HepG2 (cell line): ENCODE measurements at regions not wholly inside any gene's neighbourhood (a gene's known extent, or its start where the extent isn't known, plus 50 kb on each side); places are given as distances from the start of the nearest gene placed in this dataset.

Experiments
- ATAC-seq: fragments of 200-7000 bp; cut with Tn5 transposase; 3 replicates; pipeline ENCODE4 v1.9.1; 2020; ENCODE audit warnings: mild to moderate bottlenecking, moderate library complexity
- BruUV-seq: library from RNA; stranded (reverse); fragments of 400-500 nt; replicated peaks from 2 replicates; lab custom pipeline; 2021; lab: Mats Ljungman, UMichigan
- CTCF ChIA-PET: fragments of 300-600 bp; formaldehyde crosslinking; extraction: SDS; loops from one replicate; lab custom pipeline; 2021; ENCODE audit warnings: low total read pairs, inconsistent platforms, low intra/inter-chr PET ratio; lab: Yijun Ruan, JAX
- POLR2A ChIA-PET: fragments of 350-600 bp; sonication (Branson Sonifier 250); formaldehyde crosslinking; loops from one replicate; lab custom pipeline; 2020; ENCODE audit warnings: antibody characterized with exemption, inconsistent platforms; lab: Yijun Ruan, JAX
- DNase-seq: peaks from one replicate; pipeline ENCODE4 v3.0.0-alpha.2; 2015; ENCODE audit warnings: low spot score
- FAIRE-seq: peaks from 3 replicates; lab custom pipeline; 2011; peaks lifted over from hg19 to GRCh38; lab: Jason Lieb, UNC
- H2AFZ ChIP-seq: one replicate; pipeline ENCODE4 v1.6.1; 2011; ENCODE audit warnings: low read length, inconsistent platforms
- H3K27ac ChIP-seq: fragments of 300-600 bp; 3 replicates; pipeline ENCODE4 v1.8.0; 2011; ENCODE audit warnings: mixed run types, mild to moderate bottlenecking, mixed read lengths, low read length, inconsistent platforms; ENCODE audit not compliant: insufficient read depth; ENCODE audit errors: extremely low read length
- H3K27me3 ChIP-seq, 2 experiments: fragments of 200-600 bp in 1 of 2; 2 replicates in 1 of 2; 3 replicates in 1 of 2; pipeline versions ENCODE4 v1.6.0 to v1.8.0; 2011; ENCODE audit warnings: low read length in 2 of 2, mild to moderate bottlenecking in 2 of 2, moderate library complexity in 2 of 2, inconsistent platforms in 1 of 2; ENCODE audit not compliant: insufficient read depth in 2 of 2, control insufficient read depth in 1 of 2
- H3K36me3 ChIP-seq, 2 experiments: fragments of 200-600 bp in 1 of 2; replicated peaks in 1 of 2; 2 replicates in 1 of 2; 3 replicates in 1 of 2; pipeline versions ENCODE4 v1.5.1 to v1.8.0; 2011; ENCODE audit warnings: low read length in 2 of 2, inconsistent platforms in 1 of 2; ENCODE audit not compliant: insufficient read depth in 2 of 2, control insufficient read depth in 1 of 2
- H3K4me1 ChIP-seq: 2 replicates; pipeline ENCODE4 v1.5.1; 2012; ENCODE audit warnings: low read length, inconsistent platforms; ENCODE audit not compliant: insufficient read depth
- H3K4me2 ChIP-seq: 2 replicates; pipeline ENCODE4 v1.6.0; 2011; ENCODE audit warnings: low read depth, low read length, inconsistent platforms
- H3K4me3 ChIP-seq, 3 experiments: fragments of 200-600 bp in 1 of 3; sonication (generic), shearing (Covaris generic) in 1 of 3; replicated peaks in 1 of 3; 2 replicates each; pipeline ENCODE4 v1.5.1; 2011 to 2016; ENCODE audit warnings: low read length in 3 of 3, inconsistent platforms in 2 of 3, low read depth in 2 of 3, mild to moderate bottlenecking in 2 of 3, control low read depth in 1 of 3, mixed read lengths in 1 of 3; ENCODE audit not compliant: insufficient read depth in 1 of 3
- H3K79me2 ChIP-seq: one replicate; pipeline ENCODE4 v1.6.1; 2011; ENCODE audit warnings: low read length, inconsistent platforms; ENCODE audit not compliant: insufficient read depth
- H3K9ac ChIP-seq: 2 replicates; pipeline ENCODE4 v1.6.0; 2011; ENCODE audit warnings: mild to moderate bottlenecking, low read depth, low read length, inconsistent platforms; ENCODE audit not compliant: insufficient read depth
- H3K9me3 ChIP-seq: 2 replicates; pipeline ENCODE4 v1.5.1; 2012; ENCODE audit warnings: mild to moderate bottlenecking, low read length
- H4K20me1 ChIP-seq: 2 replicates; pipeline ENCODE4 v1.6.0; 2011; ENCODE audit warnings: inconsistent platforms, mild to moderate bottlenecking, low read length, moderate library complexity; ENCODE audit not compliant: insufficient read depth
- BCL6 ChIP-seq: IDR thresholded peaks from 2 replicates; pipeline ENCODE4 v1.6.1; 2016; ENCODE audit warnings: missing genetic modification reagents, missing compliant biosample characterization
- ETV5 ChIP-seq: IDR thresholded peaks from 2 replicates; pipeline ENCODE4 v1.6.1; 2018; ENCODE audit warnings: missing biosample characterization, missing genetic modification reagents, inconsistent platforms, borderline replicate concordance
- HHEX ChIP-seq: IDR thresholded peaks from 2 replicates; pipeline ENCODE4 v1.6.1; 2016; ENCODE audit warnings: control low read depth
- HMGXB3 ChIP-seq: sonication (generic); formaldehyde crosslinking; IDR thresholded peaks from 2 replicates; pipeline ENCODE4 v1.4.0; 2020; ENCODE audit warnings: missing genetic modification reagents, borderline replicate concordance
- HOXA7 ChIP-seq: sonication (generic); formaldehyde crosslinking; IDR thresholded peaks from 2 replicates; pipeline ENCODE4 v1.8.1; 2022; ENCODE audit warnings: mild to moderate bottlenecking, missing genetic modification reagents, moderate library complexity
- IRF2 ChIP-seq: IDR thresholded peaks from 2 replicates; pipeline ENCODE4 v1.6.1; 2018; ENCODE audit warnings: missing genetic modification reagents, missing compliant biosample characterization
- MED1 ChIP-seq: sonication (generic); formaldehyde crosslinking; IDR thresholded peaks from 2 replicates; pipeline ENCODE4 v1.4.0; 2020; ENCODE audit warnings: missing genetic modification reagents
- NR2F1 ChIP-seq, 2 experiments: fragments of 450-650 bp in 1 of 2; formaldehyde crosslinking in 1 of 2; IDR thresholded peaks; 2 replicates each; pipeline versions ENCODE4 v1.5.0 to v1.6.1; 2016 to 2020; ENCODE audit warnings: mild to moderate bottlenecking in 1 of 2, missing compliant biosample characterization in 1 of 2, missing genetic modification reagents in 1 of 2, moderate library complexity in 1 of 2
- RARA ChIP-seq: IDR thresholded peaks from 2 replicates; pipeline ENCODE4 v1.6.1; 2016; ENCODE audit warnings: missing genetic modification reagents, missing compliant biosample characterization
- SALL1 ChIP-seq: sonication (generic); formaldehyde crosslinking; IDR thresholded peaks from 2 replicates; pipeline ENCODE4 v1.8.0; 2022; ENCODE audit warnings: mild to moderate bottlenecking, missing genetic modification reagents
- SKI ChIP-seq: fragments of 450-650 bp; IDR thresholded peaks from one replicate; pipeline ENCODE4 v1.6.1; 2018; ENCODE audit warnings: mild to moderate bottlenecking; ENCODE audit not compliant: partially characterized antibody
- TBL1XR1 ChIP-seq: fragments of 150-350 bp; IDR thresholded peaks from 2 replicates; pipeline ENCODE4 v1.6.1; 2014; ENCODE audit warnings: borderline replicate concordance, low read length; ENCODE audit not compliant: partially characterized antibody
- ZBTB44 ChIP-seq: sonication (generic); formaldehyde crosslinking; IDR thresholded peaks from 2 replicates; pipeline ENCODE4 v1.4.0; 2020; ENCODE audit warnings: missing genetic modification reagents
- ZNF432 ChIP-seq: sonication (generic); formaldehyde crosslinking; IDR thresholded peaks from 2 replicates; pipeline ENCODE4 v1.5.0; 2020; ENCODE audit warnings: missing genetic modification reagents, mild to moderate bottlenecking, borderline replicate concordance
- ZNF468 ChIP-seq: sonication (generic); formaldehyde crosslinking; IDR thresholded peaks from 2 replicates; pipeline ENCODE4 v1.8.0; 2022; ENCODE audit warnings: mild to moderate bottlenecking, moderate library complexity, missing genetic modification reagents
- ZNF496 ChIP-seq: sonication (generic); formaldehyde crosslinking; IDR thresholded peaks from 2 replicates; pipeline ENCODE4 v1.8.1; 2023; ENCODE audit warnings: mild to moderate bottlenecking, moderate library complexity, missing genetic modification reagents; ENCODE audit not compliant: insufficient replicate concordance
- ZNF644 ChIP-seq: IDR thresholded peaks from 2 replicates; pipeline ENCODE4 v1.6.1; 2016; ENCODE audit warnings: low read depth
- ZNF740 ChIP-seq: sonication (generic); formaldehyde crosslinking; IDR thresholded peaks from 2 replicates; pipeline ENCODE4 v1.4.0; 2020; ENCODE audit warnings: missing genetic modification reagents
- WGBS: methylation state at CpG from one replicate; pipeline ENCODE4 v1.1.6; 2017; ENCODE audit warnings: low lambda C conversion rate; 5-methylcytosine and 5-hydroxymethylcytosine counted together
- in situ Hi-C: cut with HindIII; loops from 2 replicates; pipeline ENCODE4 v1.10.0; 2017; ENCODE audit warnings: low pct_unique_long_range_greater_than_20kb; ENCODE audit not compliant: extremely low pct_ligation_motif_present
- intact Hi-C: fragments of 100-400 bp; cut with micrococcal nuclease; formaldehyde crosslinking; loops from one replicate; pipeline ENCODE4 v1.10.0; 2022; ENCODE audit not compliant: unreplicated experiment

DNA sequence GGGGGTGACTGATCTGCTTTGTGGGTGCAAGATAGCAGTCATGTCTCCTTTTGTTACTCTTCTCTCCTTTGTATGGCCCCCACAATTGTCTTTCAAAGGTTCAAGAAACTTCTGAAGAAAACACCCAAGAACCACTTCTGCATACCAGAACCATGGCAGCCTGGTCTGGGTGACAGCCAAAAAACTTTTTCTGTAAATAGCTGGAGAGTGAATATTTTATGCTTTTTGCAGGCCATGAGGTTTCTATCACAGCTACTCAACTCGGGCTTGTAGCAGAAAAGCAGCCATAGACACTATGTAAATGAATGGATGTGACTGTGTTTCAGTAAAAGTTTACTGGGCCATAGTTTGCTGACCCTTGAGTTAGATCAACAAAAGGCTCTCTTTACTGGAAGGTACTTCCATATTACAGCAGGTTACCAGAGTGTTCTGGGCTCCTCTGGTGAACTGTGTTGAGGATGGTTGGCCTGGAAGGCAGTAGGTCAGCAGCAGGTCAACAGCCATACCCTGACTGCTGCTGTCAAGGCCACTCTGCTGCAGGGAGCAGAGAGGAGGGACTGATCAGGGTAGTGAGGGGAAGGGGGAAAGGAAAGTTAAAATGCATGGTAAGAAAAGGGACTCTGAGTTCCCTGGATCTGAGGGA, 116.4 kb downstream of the GDAP2 start:
- intact Hi-C loops (no loop called here), in situ Hi-C loops (loop anchor here (5.0 kb wide), 1 partner anchor 84 kb away; no protein-coding TSS in a partner anchor)
- CTCF ChIA-PET: interaction anchor here (4.7 kb wide), 1 partner anchor 82 kb away, joined by 38 read pairs; no protein-coding TSS in a partner anchor
- Histone ChIP-seq H2AFZ (no peak overlapping the region), H3K9ac (no peak overlapping the region), H3K4me2 (peak overlapping the region; percentile 21; the same call in 1 of the 2 replicates), H3K36me3 (no peaks in the 10 kb centered on the region), H3K4me3 (no peak overlapping the region), H3K27ac (no peak overlapping the region), H3K4me1 (peaks cover 34% of the 10 kb centered on the region), H3K79me2 (no peaks in the 10 kb centered on the region), H4K20me1 (no peaks in the 10 kb centered on the region), H3K9me3 (no peaks in the 10 kb centered on the region), H3K27me3 (no peaks in the 10 kb centered on the region)
- FAIRE-seq (no peak), ATAC-seq (peak; percentile 80), DNase-seq (peak; percentile 31)
- POLR2A ChIA-PET: no interaction called here
- BruUV-seq: no TSS peak
- WGBS: 0% methylated on average over 1 of the region's 1 CpG
- no peak for TF ChIP-seq ZNF496
- TF ChIP-seq RARA (CRISPR knock-in tag): peak; percentile 98
- TF ChIP-seq HHEX (CRISPR knock-in tag): peak; percentile 30; the same call in 1 of the 2 replicates
- peak; percentile 75 for TF ChIP-seq BCL6
- TF ChIP-seq TBL1XR1: peak; percentile 47
- TF ChIP-seq SKI: peak; percentile 76
- TF ChIP-seq ZNF468: no peak
- no peak for TF ChIP-seq ZBTB44
- no peak for TF ChIP-seq ZNF740 (CRISPR knock-in tag)
- peak; percentile 38; the same call in 1 of the 2 replicates for TF ChIP-seq SALL1 (CRISPR knock-in tag)
- no peak for TF ChIP-seq MED1 (CRISPR knock-in tag)
- TF ChIP-seq ZNF432 (CRISPR knock-in tag): no peak
- TF ChIP-seq IRF2 (CRISPR knock-in tag): 0 out of 2 replicates have a peak, but pooled peaks have one; percentile 32
- 0 out of 2 replicates have a peak, but pooled peaks have one; percentile 53 for TF ChIP-seq ZNF644
- no peak for TF ChIP-seq HMGXB3 (CRISPR knock-in tag)
- TF ChIP-seq NR2F1 (CRISPR knock-in tag; IDR thresholded peaks at IDR 0.05): peak; percentile 69 to 71; a peak in 3 of 4 replicates
- TF ChIP-seq HOXA7 (CRISPR knock-in tag): no peak
- TF ChIP-seq ETV5 (CRISPR knock-in tag): no peak
